ENCODE measurements at regions not wholly inside any gene's neighbourhood (a gene's known extent, or its start where the extent isn't known, plus 50 kb on each side); places are given as distances from the start of the nearest gene placed in this dataset.

GRCh38 chr11:87903345-87903744, 271.9 kb downstream of the RAB38 start:
- TF ChIP-seq EZH2phosphoT487 (IDR thresholded peaks at IDR 0.05; ENCODE audit: unreplicated experiment) (no peak), CREB1 (CRISPR knock-in tag; IDR thresholded peaks at IDR 0.05; ENCODE audit: low read depth) (no peak), CTCF (conservative IDR thresholded peaks at IDR 0.05; ENCODE audit: low read depth in 2 of 2) (no peak), EZH2 (IDR thresholded peaks at IDR 0.05; ENCODE audit: low read depth, unreplicated experiment) (no peak), POLR2AphosphoS5 (IDR thresholded peaks at IDR 0.05; ENCODE audit: low read depth) (no peak), ETS1 (IDR thresholded peaks at IDR 0.05) (no peak), REST (IDR thresholded peaks at IDR 0.05; ENCODE audit: unreplicated experiment) (no peak), ZNF462 (CRISPR knock-in tag; IDR thresholded peaks at IDR 0.05) (no peak), ZNF331 (CRISPR knock-in tag; IDR thresholded peaks at IDR 0.05; ENCODE audit: low read depth) (no peak), STAT1 (IDR thresholded peaks at IDR 0.05; ENCODE audit: unreplicated experiment) (no peak), JUNB (IDR thresholded peaks at IDR 0.05; ENCODE audit: unreplicated experiment) (no peak), NANOG (IDR thresholded peaks at IDR 0.05; ENCODE audit: borderline replicate concordance) (no peak), ZNF114 (CRISPR knock-in tag; IDR thresholded peaks at IDR 0.05) (no peak)
- ATAC-seq (no peak), DNase-seq (ENCODE audit: low spot score) (no peak)
- Mint-ChIP-seq H3K4me1 (peaks cover 15% of the 10 kb centered on the region), H3K4me3 (no peak overlapping the region), H3K9me3 (no peaks in the 10 kb centered on the region), H3K27ac (no peak overlapping the region), H3K36me3 (ENCODE audit: low read depth) (no peaks in the 10 kb centered on the region), H3K27me3 (ENCODE audit: insufficient read depth, low read depth, poor library complexity) (no peaks in the 10 kb centered on the region)
- no peaks in the 10 kb centered on the region for H3K27me3 ChIP-seq (ENCODE audit: insufficient read depth)
- no peak overlapping the region for H3K27ac ChIP-seq (ENCODE audit: low read depth)
- no peaks in the 10 kb centered on the region for H3K36me3 ChIP-seq (ENCODE audit: insufficient read depth)
- H3K79me2 ChIP-seq (replicated peaks; ENCODE audit: insufficient read depth): no peaks in the 10 kb centered on the region
- no peak overlapping the region for H3K4me3 ChIP-seq
- H3K9me2 ChIP-seq (ENCODE audit: insufficient read depth): no peaks in the 10 kb centered on the region
- no peaks in the 10 kb centered on the region for H3F3A ChIP-seq (replicated peaks; ENCODE audit: low read depth)
- no peaks in the 10 kb centered on the region for H4K20me1 ChIP-seq (replicated peaks; ENCODE audit: insufficient read depth)
- no peak overlapping the region for H3K4me2 ChIP-seq
- peaks cover 6% of the 10 kb centered on the region; the same call in 1 of the 2 replicates for H3K4me1 ChIP-seq (ENCODE audit: insufficient read depth)
- no peak overlapping the region for H2AFZ ChIP-seq

All from GM23338 (cell line).